ENCODE measurements at regions not wholly inside any gene's neighbourhood (a gene's known extent, or its start where the extent isn't known, plus 50 kb on each side); places are given as distances from the start of the nearest gene placed in this dataset.

DNA sequence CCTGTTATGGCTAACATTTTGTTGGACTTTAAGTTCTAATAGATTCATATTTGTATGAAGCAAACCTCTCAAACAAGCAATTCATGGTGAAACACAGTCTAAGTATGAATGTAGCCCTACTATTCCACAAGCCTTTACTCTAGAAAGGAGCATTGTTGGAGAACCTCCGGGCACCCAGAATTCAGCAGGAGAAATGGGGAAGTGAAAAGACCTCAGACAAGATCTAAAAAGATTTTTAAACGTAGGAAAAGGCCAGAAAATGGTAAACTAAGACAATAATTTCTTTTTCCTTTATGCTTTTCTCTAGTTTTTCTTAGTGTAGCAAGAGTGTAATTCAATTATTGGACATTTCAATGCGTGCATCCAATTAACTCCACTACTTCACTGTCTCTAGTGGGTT is 426.4 kb downstream of the INSC start:
- no peak overlapping the region for H3K27ac ChIP-seq
- no peak overlapping the region for H3K4me3 ChIP-seq
- no peaks in the 10 kb centered on the region for H3K9me3 ChIP-seq
- DNase-seq, result no peak
- intact Hi-C loops (cut with DNase I; ENCODE audit: low total_unique reads), result no loop called here
- no peaks in the 10 kb centered on the region for H3K4me1 ChIP-seq
- no peak for TF ChIP-seq POLR2AphosphoS5 (IDR thresholded peaks at IDR 0.05)
- no peak for TF ChIP-seq POLR2A (IDR thresholded peaks at IDR 0.05)
- TF ChIP-seq, protein P1, sequence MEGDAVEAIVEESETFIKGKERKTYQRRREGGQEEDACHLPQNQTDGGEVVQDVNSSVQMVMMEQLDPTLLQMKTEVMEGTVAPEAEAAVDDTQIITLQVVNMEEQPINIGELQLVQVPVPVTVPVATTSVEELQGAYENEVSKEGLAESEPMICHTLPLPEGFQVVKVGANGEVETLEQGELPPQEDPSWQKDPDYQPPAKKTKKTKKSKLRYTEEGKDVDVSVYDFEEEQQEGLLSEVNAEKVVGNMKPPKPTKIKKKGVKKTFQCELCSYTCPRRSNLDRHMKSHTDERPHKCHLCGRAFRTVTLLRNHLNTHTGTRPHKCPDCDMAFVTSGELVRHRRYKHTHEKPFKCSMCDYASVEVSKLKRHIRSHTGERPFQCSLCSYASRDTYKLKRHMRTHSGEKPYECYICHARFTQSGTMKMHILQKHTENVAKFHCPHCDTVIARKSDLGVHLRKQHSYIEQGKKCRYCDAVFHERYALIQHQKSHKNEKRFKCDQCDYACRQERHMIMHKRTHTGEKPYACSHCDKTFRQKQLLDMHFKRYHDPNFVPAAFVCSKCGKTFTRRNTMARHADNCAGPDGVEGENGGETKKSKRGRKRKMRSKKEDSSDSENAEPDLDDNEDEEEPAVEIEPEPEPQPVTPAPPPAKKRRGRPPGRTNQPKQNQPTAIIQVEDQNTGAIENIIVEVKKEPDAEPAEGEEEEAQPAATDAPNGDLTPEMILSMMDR (IDR thresholded peaks at IDR 0.05 in 8 of 11, conservative IDR thresholded peaks at IDR 0.05 in 3 of 11), result no peak
- no peaks in the 10 kb centered on the region for H3K36me3 ChIP-seq
- WGBS, 5 donors, result 60 to 73% (median 65%) methylated on average over 3 of the region's 3 CpGs
- H3K27me3 ChIP-seq (replicated peaks in 1 of 7), result no peaks in the 10 kb centered on the region

DNA sequence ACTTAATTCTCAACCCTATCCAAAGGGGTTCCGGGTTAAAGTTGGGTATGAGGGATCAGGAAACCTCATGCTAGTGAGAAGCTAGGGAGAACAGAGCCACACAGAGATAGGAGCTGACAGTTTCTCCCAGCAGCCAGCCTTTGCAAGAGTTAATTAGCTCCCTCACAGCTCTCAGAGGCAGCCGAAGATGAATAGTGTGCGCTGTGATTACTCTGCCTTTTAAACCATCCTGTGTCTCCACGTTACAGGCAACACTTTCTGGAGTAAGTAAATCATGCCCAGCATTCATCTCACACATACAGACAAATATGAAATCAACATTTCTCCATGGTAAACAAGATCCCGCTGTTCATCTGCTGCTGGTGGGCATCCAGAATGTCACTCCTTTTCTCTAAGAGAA is 429.6 kb downstream of the INSC start:
- Histone ChIP-seq H3K9me3 (no peaks in the 10 kb centered on the region), H3K27ac (no peak overlapping the region), H3K4me1 (no peaks in the 10 kb centered on the region), H3K4me3 (no peak overlapping the region), H3K36me3 (no peaks in the 10 kb centered on the region), H3K27me3 (replicated peaks in 1 of 7) (no peaks in the 10 kb centered on the region)
- TF ChIP-seq POLR2AphosphoS5 (IDR thresholded peaks at IDR 0.05) (no peak), POLR2A (IDR thresholded peaks at IDR 0.05) (no peak)
- TF ChIP-seq, protein P1 (IDR thresholded peaks at IDR 0.05 in 8 of 11, conservative IDR thresholded peaks at IDR 0.05 in 3 of 11), result no peak
- intact Hi-C loops (cut with DNase I; ENCODE audit: low total_unique reads), result no loop called here
- DNase-seq, result no peak
- WGBS, 5 donors, result 79 to 88% (median 80%) methylated on average over 5 of the region's 5 CpGs

DNA sequence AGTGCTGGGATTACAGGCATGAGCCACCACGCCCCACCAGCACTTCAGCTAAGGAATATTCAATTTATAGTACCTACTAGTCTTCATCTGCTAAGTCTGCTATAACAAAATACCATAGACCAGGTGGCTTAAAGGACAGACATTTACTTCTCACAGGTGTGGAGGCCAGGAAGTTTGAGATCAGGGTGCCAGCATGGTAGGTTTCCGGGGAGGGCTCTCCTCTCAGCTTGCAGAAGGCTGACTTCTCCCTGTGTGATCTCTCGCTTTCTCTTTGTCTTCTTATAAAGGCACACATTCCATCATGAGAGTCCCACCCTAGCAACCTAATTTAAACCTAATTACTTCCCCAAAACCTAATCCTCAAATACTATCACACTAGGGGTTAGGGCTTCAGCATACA is 433.0 kb downstream of the INSC start:
- H3K4me1 ChIP-seq, result no peaks in the 10 kb centered on the region
- intact Hi-C loops (cut with DNase I; ENCODE audit: low total_unique reads), result no loop called here
- 65 to 90% (median 84%) methylated on average over 3 of the region's 3 CpGs for WGBS, 5 donors

DNA sequence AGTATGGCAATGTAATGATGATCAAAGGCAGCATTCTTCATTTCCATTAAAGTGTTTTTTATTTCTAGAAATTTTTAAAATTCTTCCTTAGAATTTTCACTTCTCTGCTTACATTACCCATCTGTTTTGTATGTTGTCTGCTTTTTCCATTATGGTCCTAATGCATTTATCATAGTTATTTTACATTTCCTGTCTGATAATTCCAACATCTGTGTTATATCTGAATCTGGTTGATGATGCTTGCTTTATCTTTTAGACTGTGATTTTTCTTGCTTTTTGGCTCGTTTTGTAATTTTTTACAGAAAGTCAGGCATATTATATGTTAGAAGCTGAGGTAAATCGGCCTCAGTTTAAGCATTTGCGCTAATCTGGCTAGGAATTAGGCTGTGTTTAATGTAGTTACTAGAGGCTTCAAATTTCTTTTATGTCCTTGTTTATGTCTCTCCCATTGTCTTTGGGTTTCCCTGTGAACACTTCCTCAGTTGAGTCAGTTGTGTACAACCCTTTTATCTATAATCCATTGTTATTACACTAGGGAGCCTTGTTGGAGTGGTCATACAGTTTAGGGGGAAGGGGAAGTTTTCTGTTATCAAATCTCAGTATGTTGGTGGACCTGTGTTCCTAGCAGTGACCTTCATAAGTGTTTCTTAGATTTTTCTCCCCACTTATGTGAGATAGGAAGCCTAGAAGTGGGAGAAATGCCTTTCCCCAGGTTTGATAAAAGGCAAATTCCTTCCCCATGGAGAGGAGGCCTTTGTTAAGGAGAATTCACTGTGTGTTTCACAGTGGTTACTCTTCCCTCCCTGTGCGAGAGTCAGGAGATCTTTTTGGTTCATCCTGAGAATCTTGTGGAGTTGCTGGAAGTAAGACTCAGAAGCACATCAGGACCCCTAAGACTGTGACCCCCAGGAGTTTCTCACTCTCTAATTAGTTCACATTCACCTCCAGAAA is 437.5 kb downstream of the INSC start:
- peaks cover 0 to 3% (median 0%) of the 10 kb centered on the region in 7 donors for H3K27me3 ChIP-seq (replicated peaks in 1 of 7)
- TF ChIP-seq, protein P1 (IDR thresholded peaks at IDR 0.05 in 8 of 11, conservative IDR thresholded peaks at IDR 0.05 in 3 of 11), result no peak
- TF ChIP-seq POLR2AphosphoS5 (IDR thresholded peaks at IDR 0.05), result no peak
- TF ChIP-seq POLR2A (IDR thresholded peaks at IDR 0.05), result no peak
- H3K4me3 ChIP-seq, result no peak overlapping the region
- no peak overlapping the region for H3K27ac ChIP-seq
- no peaks in the 10 kb centered on the region for H3K9me3 ChIP-seq
- DNase-seq, result no peak
- intact Hi-C loops (cut with DNase I; ENCODE audit: low total_unique reads), result no loop called here
- WGBS, 5 donors, result 69 to 74% (median 73%) methylated on average over 4 of the region's 4 CpGs
- H3K4me1 ChIP-seq, result no peaks in the 10 kb centered on the region
- H3K36me3 ChIP-seq, result no peaks in the 10 kb centered on the region

More for the DNA sequence above, 433.0 kb downstream of the INSC start:
- no peak overlapping the region for H3K27ac ChIP-seq
- H3K4me3 ChIP-seq, result no peak overlapping the region
- no peaks in the 10 kb centered on the region for H3K27me3 ChIP-seq (replicated peaks in 1 of 7)
- no peaks in the 10 kb centered on the region for H3K9me3 ChIP-seq
- TF ChIP-seq, protein P1 (IDR thresholded peaks at IDR 0.05 in 8 of 11, conservative IDR thresholded peaks at IDR 0.05 in 3 of 11), result no peak
- no peak for TF ChIP-seq POLR2AphosphoS5 (IDR thresholded peaks at IDR 0.05)
- TF ChIP-seq POLR2A (IDR thresholded peaks at IDR 0.05), result no peak
- no peaks in the 10 kb centered on the region for H3K36me3 ChIP-seq
- no peak for DNase-seq
